MCF 10A (cell line): ENCODE measurements at regions not wholly inside any gene's neighbourhood (a gene's known extent, or its start where the extent isn't known, plus 50 kb on each side); places are given as distances from the start of the nearest gene placed in this dataset.

ENCODE experiments used
- BruUV-seq: library from RNA; stranded (reverse); fragments of 400-500 nt; replicated peaks from 2 replicates; lab custom pipeline; 2021; lab: Mats Ljungman, UMichigan
- CTCF ChIA-PET: fragments of 300-600 bp; sonication (Branson Sonifier 250); formaldehyde crosslinking; extraction: SDS; loops from one replicate; lab custom pipeline; 2021; ENCODE audit warnings: antibody characterized with exemption, inconsistent platforms; lab: Yijun Ruan, JAX
- POLR2A ChIA-PET: fragments of 300-600, 350-650 bp; sonication (Branson Sonifier 250); formaldehyde crosslinking; extraction: SDS; loops from one replicate; lab custom pipeline; 2020; ENCODE audit warnings: antibody characterized with exemption, inconsistent platforms; lab: Yijun Ruan, JAX
- DNase-seq: peaks from one replicate; pipeline ENCODE4 v3.0.0-alpha.2; 2018; ENCODE audit not compliant: unreplicated experiment
- H3K27ac Mint-ChIP-seq: one replicate; pipeline ENCODE4 v1.8.0; 2022; ENCODE audit warnings: mild to moderate bottlenecking, low read depth, mixed read lengths; ENCODE audit not compliant: unreplicated experiment
- H3K27me3 Mint-ChIP-seq: one replicate; pipeline ENCODE4 v1.8.0; 2022; ENCODE audit warnings: mixed read lengths; ENCODE audit not compliant: insufficient read depth, unreplicated experiment
- H3K36me3 Mint-ChIP-seq: one replicate; pipeline ENCODE4 v1.8.0; 2022; ENCODE audit warnings: mild to moderate bottlenecking, moderate library complexity, mixed read lengths; ENCODE audit not compliant: insufficient read depth, unreplicated experiment
- H3K4me1 Mint-ChIP-seq: one replicate; pipeline ENCODE4 v1.8.0; 2022; ENCODE audit warnings: mixed read lengths; ENCODE audit not compliant: insufficient read depth, unreplicated experiment
- H3K4me3 Mint-ChIP-seq: one replicate; pipeline ENCODE4 v1.8.0; 2022; ENCODE audit warnings: mild to moderate bottlenecking, moderate library complexity, mixed read lengths; ENCODE audit not compliant: unreplicated experiment
- H3K9me3 Mint-ChIP-seq: one replicate; pipeline ENCODE4 v1.8.0; 2022; ENCODE audit warnings: mixed read lengths; ENCODE audit not compliant: unreplicated experiment
- intact Hi-C: fragments of 100-400 bp; cut with micrococcal nuclease; formaldehyde crosslinking; loops from 2 replicates; pipeline ENCODE4 v1.14.1; 2022
- TF ChIP-seq, protein P1 (sequence below): fragments of 200-600 bp; IDR thresholded peaks from one replicate; pipeline ENCODE4 v1.8.0; 2022; ENCODE audit warnings: antibody characterized with exemption, mild to moderate bottlenecking; ENCODE audit not compliant: unreplicated experiment

- ChIA-PET CTCF (interaction anchor here (0.6 to 2.6 kb wide), 7 partner anchors 11 to 1028 kb away, joined by 3 to 20 read pairs (median 3); no protein-coding TSS in a partner anchor), POLR2A (interaction anchor here (0.6 kb wide), 1 partner anchor 371 kb away, joined by 7 read pairs; no protein-coding TSS in a partner anchor)
- BruUV-seq, result no TSS peak
- no peak overlapping the region for H3K27ac Mint-ChIP-seq
- intact Hi-C loops, result loop anchor here (1.0 kb wide), 1 partner anchor 366 kb away; no protein-coding TSS in a partner anchor
- no peak overlapping the region for H3K4me3 Mint-ChIP-seq
- no peaks in the 10 kb centered on the region for H3K9me3 Mint-ChIP-seq
- H3K36me3 Mint-ChIP-seq, result no peaks in the 10 kb centered on the region
- TF ChIP-seq, protein P1, sequence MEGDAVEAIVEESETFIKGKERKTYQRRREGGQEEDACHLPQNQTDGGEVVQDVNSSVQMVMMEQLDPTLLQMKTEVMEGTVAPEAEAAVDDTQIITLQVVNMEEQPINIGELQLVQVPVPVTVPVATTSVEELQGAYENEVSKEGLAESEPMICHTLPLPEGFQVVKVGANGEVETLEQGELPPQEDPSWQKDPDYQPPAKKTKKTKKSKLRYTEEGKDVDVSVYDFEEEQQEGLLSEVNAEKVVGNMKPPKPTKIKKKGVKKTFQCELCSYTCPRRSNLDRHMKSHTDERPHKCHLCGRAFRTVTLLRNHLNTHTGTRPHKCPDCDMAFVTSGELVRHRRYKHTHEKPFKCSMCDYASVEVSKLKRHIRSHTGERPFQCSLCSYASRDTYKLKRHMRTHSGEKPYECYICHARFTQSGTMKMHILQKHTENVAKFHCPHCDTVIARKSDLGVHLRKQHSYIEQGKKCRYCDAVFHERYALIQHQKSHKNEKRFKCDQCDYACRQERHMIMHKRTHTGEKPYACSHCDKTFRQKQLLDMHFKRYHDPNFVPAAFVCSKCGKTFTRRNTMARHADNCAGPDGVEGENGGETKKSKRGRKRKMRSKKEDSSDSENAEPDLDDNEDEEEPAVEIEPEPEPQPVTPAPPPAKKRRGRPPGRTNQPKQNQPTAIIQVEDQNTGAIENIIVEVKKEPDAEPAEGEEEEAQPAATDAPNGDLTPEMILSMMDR, result no peak
- peaks cover 6% of the 10 kb centered on the region for H3K4me1 Mint-ChIP-seq
- no peak for DNase-seq
- H3K27me3 Mint-ChIP-seq, result no peaks in the 10 kb centered on the region
Observed at GRCh38 chr16:64088838-64089237, 1033.0 kb downstream of the CDH11 start.

DNA sequence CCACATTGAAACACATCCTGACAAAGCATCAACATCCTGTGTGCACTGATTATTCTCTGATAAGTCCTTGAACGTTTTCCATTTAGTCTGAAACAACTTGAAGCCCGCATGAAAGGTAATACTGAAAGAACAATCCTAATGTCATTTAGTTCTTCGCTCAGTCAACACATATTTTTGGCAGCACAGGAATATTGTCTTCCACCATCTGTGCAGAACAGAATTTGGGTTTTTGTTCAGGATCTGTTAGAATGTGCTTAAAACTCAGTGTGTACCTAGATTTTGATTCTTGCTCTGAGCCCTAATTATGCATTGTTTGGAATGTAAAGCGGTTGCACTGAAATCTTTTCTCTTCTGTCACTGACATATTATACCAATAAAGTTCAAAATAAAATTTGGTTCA, 1036.6 kb downstream of the CDH11 start:
- Mint-ChIP-seq H3K27me3 (no peaks in the 10 kb centered on the region), H3K36me3 (no peaks in the 10 kb centered on the region), H3K4me3 (no peak overlapping the region), H3K4me1 (no peaks in the 10 kb centered on the region), H3K27ac (no peak overlapping the region), H3K9me3 (no peaks in the 10 kb centered on the region)
- no peak for DNase-seq
- intact Hi-C loops, result no loop called here
- TF ChIP-seq, protein P1, result no peak
- CTCF ChIA-PET, result interaction anchor here (1.0 kb wide), 1 partner anchor 1031 kb away, joined by 3 read pairs; no protein-coding TSS in a partner anchor
- no TSS peak for BruUV-seq
- POLR2A ChIA-PET, result no interaction called here

GRCh38 chr16:64084706-64085105, 1037.2 kb downstream of the CDH11 start:
- H3K27me3 Mint-ChIP-seq, result no peaks in the 10 kb centered on the region
- no peaks in the 10 kb centered on the region for H3K9me3 Mint-ChIP-seq
- H3K4me3 Mint-ChIP-seq, result no peak overlapping the region
- DNase-seq, result no peak
- ChIA-PET CTCF (interaction anchor here (0.6 to 1.0 kb wide), 2 partner anchors 792 to 1032 kb away, joined by 3 read pairs; no protein-coding TSS in a partner anchor), POLR2A (no interaction called here)
- intact Hi-C loops, result no loop called here
- H3K4me1 Mint-ChIP-seq, result no peaks in the 10 kb centered on the region
- TF ChIP-seq, protein P1, result no peak
- no peak overlapping the region for H3K27ac Mint-ChIP-seq
- BruUV-seq, result no TSS peak
- no peaks in the 10 kb centered on the region for H3K36me3 Mint-ChIP-seq

DNA sequence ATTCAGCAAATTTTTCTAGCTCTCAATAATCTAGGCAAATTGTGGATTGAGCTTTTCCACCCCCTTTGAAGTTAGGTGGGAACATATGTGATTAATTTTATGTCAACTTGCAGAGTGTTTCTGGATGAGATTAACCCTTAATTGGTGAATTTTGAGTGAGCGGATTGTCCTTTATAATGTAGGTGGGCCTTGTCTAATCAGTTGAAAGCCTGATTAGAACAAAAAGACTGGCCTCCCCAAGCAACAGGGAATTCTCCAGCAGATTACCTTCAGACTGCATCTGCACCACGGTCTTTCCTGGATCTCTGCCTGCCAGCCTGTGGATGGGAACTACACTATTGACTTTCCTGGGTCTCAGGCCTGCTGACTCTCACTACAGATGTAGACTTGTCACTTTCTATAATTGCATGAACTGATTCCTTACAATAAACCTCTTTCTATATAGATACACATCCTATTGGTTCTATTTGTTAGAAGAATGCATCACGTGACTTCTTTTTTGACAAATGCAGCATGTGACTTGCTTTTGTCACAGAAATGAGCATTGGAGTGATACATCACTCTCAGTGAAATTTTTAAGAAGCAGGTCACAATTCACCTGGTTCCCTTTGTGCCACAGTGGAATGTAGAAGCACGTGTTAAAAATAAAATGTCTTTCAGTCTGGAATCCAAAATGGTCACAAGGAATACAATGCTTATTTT, 1038.3 kb downstream of the CDH11 start:
- no peaks in the 10 kb centered on the region for H3K4me1 Mint-ChIP-seq
- intact Hi-C loops, result no loop called here
- no peaks in the 10 kb centered on the region for H3K36me3 Mint-ChIP-seq
- DNase-seq, result no peak
- no TSS peak for BruUV-seq
- no peak overlapping the region for H3K27ac Mint-ChIP-seq
- TF ChIP-seq, protein P1, result no peak
- H3K27me3 Mint-ChIP-seq, result no peaks in the 10 kb centered on the region
- POLR2A ChIA-PET, result no interaction called here
- H3K9me3 Mint-ChIP-seq, result no peaks in the 10 kb centered on the region
- CTCF ChIA-PET, result no interaction called here
- H3K4me3 Mint-ChIP-seq, result no peak overlapping the region
